GM19240 (cell line): ENCODE measurements at regions not wholly inside any gene's neighbourhood (a gene's known extent, or its start where the extent isn't known, plus 50 kb on each side); places are given as distances from the start of the nearest gene placed in this dataset.
"Not testable (repeated sequence)": the region's sequence is repeated elsewhere in the genome, so short reads cannot be mapped to it uniquely, and the experiment has no call there.

ENCODE experiments used
- DNase-seq: peaks from one replicate; pipeline ENCODE4 v3.0.0; 2011; ENCODE audit warnings: low spot score; ENCODE audit not compliant: insufficient read length

DNA sequence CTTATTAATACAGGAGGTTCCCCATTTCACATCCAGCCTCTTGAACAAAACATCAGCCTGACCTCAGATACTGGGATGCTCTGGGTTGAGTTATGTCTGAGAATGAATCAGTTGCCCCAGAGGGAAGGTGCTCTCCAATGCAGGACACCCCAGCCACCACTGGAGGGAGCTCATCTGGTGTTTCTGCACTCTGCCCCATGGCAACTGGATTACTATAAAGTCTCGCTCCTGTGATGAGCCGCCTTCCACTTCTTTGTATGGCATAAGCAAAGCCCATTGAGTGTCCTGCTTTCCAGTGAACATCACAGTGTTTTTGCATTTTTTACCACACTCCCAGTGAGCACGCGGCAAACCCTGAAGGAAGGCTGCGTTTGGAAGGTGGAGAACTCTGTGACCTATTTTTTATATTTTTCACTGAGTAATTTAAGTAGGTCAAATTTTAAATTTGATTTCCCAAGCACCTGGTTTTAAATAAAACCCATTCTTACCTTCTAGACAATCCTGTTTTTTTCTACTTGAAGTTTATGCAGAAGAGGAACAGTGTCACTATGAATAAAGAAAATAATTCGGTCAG lies 176.9 kb upstream of the WWC1 start:
- peak; percentile 30 for DNase-seq

DNA sequence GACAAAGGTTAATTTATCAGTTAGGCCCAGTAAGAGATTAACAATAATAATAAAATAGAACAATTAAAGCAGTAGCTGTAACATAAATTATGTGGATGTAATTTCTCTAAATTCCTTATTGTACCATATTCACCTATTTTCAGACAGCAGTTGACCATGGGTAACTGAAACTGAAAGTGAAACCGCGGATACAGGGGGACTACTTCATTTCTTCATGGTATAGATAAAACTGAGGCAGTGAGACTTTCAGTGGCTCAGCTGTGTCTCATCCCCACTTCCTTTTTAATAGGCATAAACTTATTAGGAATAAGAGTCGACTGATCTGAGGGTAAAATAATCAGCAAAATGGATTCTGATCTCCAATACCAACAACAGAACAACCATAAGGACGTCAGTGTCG lies 174.0 kb upstream of the WWC1 start:
- no peak for DNase-seq

DNA sequence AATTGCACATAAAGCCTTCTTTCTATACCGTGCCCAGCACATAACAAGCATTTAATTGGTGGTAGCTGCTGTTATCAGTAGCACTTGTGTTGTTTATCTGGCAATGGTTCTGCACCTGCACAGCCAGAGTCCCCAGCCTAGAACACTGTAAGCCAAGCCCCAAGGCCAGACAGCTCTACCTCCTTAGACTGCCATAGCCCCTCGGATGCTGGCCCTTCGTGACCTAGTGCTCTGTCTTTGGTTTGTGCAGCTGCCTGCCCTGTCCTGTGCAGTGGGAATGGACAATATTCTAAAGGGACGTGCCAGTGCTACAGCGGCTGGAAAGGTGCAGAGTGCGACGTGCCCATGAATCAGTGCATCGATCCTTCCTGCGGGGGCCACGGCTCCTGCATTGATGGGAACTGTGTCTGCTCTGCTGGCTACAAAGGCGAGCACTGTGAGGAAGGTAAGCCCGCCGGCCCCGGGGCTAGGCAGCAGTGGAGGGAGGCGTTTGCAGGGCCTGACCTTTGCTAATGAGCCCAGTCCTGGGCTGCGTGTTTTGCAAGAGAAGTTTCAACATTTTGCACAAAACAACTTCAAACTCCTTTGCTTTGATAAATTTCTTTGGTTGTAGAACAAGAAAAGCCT lies 173.3 kb upstream of the WWC1 start:
- no peak for DNase-seq

DNA sequence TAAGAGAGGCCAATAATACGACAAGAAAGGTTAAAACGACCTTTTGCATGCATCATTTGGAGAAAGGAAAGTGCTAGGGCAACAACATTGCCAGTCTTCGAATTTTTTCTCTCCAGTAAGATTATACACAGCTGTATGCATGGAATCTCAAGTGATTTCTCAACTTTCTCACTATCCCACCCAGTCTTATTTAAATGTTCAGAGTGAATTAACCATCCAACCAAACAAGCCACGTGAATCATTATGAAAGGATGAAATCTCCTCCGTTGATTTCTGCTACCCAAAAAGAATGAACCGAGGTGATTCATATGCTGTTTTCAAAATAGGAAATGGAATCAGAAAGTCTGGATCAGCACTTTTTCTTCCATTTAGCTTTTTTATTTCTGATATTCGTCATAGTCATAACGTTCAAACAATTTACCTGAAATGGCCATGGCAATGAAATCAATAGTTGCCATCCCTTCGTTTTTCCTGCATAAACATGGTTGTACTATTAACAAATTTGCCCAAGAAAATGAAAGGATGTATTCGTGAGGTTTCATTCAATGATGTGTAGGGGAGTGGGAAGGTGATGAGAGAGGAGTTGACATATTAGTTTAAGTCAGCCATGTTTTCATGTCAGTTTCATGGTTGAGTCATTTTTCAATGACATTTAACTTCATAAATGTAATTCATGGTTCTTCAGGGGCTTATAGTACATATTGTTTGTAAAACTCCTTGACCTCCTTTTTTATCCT lies 170.9 kb upstream of the WWC1 start:
- DNase-seq: no peak

DNA sequence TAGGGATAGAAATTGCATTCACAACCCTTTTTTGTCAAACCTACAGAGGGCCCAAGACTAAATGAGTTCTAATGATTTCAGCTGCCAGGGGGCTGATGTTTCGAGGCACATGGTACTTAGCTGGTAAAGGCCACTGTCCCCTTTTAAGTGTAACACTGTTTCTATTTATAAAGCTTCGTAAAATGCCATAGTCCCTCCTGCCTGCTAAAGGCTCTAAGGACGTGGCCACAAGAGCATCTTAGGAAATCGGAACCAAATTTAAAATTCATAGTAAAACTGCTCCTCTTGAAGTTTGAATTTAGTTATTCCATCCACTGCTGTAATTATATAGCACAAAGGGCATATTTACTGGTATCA lies 170.3 kb upstream of the WWC1 start:
- DNase-seq: no peak

DNA sequence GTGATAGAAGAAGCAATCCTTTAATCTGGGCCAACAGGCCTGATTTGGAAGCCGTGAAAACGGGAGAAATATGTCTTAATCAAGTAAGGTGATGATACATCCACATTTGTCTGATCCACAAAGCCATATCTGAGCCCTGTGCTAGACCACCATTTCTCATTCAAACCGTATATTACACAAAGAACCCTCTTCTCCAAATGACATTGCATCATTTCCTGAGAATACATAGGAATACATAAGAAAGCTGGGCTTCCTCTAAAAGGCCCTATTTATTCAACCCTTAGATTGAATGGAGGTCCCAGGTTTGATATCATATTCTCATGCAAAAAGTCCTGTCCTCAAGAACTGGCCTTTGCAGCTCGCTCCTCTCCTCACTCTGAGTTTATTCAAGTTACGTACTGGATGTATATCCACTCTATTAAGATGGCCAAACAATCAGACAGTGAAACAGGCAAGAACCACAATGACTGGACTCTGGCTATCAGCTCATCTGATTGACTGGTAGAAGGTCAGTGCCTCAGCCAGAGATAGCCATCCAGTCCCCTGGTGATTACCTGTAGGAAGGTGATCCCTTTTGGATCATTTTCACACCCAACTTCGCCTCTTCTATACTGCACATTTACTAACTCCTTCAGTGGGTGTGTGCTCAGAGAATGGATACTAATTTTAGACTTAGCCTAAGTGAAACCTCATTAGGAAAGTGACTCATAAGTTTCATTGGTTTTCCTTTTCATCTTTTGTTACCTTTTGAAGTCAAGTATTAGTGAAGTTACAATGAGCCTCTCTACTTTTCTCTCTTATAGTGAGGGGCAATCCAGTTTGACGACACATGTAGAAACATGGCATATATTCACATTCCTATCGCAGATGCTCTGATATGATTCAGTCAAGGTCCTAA lies 167.6 kb upstream of the WWC1 start:
- DNase-seq: no peak

DNA sequence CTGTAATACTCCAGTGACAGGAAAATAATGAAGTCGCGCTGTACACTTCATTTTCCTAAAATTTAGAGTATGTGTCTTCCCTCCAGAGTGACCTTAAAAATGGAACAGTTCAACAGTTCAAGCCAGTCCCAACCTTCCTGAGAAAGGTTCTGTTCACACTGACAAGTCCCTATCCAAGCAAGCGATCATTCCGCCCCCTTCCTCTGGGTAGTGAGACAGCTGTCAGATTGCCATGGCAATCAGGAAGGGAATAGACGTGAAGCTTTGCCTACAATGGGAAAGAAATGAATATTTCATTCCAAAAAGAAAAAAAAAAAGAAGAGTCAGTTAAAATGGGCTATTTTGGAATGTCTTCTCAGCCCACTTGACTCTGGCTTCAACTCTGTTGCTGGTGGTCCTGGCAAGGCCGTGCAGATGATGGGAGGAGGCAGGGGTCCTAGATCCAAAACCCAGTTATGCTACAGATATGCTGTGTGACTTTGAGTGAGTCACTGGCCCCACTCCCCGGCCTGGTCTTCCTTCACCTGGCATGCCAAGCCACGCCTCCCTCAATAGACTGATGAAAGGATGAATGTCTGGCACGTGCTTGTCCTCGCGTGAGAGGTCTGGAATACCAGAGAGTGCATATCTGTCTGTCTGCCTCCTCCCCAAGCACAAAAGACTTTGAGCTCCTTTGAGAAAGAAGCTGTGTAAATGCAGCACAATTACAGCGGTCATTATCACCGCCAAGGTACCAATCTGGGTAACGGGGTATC lies 165.8 kb upstream of the WWC1 start:
- no peak for DNase-seq

DNA sequence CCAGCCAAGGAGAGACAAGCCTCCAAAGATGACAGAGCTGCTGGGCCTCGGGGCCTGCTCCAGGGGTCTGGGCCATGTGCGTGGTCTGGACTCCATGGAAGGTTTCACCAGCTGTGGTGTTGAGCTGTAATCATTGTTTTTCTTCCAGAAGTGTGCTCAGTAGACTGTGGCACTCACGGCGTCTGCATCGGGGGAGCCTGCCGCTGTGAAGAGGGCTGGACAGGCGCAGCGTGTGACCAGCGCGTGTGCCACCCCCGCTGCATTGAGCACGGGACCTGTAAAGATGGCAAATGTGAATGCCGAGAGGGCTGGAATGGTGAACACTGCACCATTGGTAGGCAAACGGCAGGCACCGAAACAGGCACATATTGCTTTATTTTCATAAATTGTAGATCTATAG lies 164.8 kb upstream of the WWC1 start:
- no peak for DNase-seq

DNA sequence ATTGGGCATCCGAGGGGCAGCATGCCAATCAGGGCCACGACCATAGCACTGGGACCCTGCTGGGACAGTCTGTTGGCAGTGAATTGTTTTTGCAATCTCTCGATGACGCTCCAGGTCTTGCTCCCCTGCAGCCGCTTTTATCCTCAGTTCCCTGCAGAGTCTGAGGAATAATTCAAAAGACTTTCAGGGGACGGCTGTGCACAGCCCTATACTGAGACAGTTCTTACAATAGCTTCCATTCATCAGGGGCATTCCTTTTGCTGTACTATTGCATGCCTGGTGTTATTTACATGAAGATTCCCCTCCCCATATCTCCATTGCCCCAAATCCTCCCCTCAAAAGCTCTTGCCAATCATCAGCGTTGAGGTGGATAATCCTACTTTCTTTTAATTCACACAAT lies 163.3 kb upstream of the WWC1 start:
- no peak for DNase-seq

DNA sequence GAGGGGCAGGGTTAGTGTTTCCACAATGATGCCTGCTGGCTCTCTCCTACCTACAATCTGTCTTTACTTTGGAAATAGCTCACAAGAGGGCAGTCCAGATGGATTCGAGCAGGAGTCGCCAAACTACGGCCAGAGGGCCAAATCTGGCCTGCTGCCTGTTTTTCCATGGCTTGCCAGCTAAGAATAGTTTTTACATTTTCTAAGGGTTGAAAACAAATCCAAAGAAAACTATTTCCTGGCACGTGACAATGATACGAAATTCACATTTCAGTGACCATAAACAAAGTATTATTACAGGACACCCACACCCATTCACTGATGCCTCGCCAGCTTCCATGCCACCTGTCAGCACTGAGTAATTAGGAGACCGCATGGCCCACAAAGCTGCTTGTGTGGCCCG lies 162.9 kb upstream of the WWC1 start:
- no peak for DNase-seq

DNA sequence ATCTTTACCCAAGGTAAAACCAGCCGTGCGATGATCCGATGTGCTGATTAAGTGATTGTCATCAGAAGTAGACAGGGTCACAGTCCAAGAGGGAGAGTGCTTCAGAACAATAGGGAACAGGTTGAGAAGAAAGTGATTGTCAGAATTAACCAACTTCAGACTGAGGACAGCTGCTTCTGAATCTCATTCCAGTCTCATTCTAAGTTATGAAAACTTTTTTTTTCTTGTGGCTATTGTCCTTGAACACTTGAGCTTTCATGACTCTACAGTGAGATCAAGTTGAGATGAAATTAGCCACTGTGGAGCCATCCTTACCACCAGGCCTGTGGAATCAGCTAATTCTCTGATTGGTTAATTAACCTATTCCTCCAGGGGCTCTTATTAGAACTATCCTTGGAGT lies 159.9 kb upstream of the WWC1 start:
- DNase-seq: no peak

DNA sequence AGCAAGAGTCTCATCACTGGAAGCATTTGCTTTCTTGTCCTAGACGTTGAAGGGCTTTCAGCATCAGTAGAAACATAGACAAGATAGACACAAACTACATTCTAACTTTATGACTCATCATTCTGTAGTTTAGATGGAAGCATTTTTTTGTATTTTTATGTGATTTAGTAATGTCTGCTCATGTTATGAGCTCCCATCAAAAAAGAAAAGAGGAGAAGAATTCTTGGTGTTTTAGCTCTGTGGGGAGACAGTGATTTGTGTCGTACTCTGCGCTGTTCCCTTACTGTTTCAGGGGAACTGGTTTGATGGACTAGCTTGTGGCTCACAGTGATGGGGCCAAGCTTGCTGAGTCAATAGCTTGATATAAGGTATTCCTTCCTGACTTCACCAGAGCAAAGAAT lies 159.2 kb upstream of the WWC1 start:
- DNase-seq: no peak

DNA sequence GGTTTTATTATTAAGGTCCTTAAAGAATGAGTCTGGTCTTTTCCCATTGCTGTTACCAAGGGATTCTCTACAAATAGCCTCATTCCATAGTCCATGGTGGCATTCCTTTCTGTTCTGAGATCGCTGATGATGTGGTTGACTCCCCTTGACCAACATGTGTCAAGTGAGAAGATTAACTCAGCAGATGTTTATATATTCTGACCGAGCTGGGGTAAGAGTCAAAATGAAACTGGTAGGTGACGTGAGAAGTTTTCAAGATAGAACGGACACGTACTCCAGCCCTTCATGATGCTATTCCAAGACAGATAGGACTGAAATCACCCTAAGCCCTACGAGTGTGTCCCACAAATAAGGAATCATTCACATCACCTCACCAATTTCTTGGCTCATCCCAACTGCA lies 155.5 kb upstream of the WWC1 start:
- DNase-seq: peak; percentile 32

DNA sequence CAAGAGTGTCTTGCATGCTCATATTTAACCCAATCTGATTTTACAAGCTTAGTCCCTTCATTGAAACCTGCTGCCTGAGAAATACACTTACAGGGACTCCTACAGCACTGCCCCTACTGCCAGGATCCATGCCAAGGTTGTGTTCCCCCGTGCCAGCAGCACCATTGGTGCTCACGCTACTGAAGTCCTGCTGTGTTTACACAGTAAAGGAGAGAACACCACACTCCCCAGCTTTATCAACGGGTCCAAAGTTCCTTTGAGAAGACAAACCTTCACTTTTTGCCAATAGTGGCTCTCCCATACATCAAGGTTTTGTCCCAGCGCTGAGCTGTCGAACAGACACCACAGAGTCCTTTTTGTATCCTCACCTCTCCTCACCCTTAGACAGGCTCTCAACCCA lies 155.1 kb upstream of the WWC1 start:
- DNase-seq: no peak

DNA sequence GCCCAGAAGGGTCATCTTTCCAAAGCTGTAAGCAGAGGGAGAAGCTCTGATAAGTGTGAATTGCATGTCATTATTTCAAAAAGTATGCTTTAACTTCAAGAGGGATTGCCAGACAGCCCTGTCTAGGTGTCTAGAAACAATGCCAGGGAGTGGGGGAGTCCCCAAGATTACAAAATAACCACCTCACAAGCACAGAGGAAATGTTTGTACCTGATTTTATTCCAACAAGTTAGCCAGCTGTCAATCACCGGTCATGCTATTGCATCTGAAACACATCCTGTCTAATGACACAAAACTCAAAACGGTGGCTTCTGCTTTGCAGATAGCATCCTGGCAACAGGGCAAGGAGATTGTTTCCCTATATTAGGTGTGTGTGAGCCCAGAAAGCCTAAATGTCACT lies 154.2 kb upstream of the WWC1 start:
- no peak for DNase-seq

DNA sequence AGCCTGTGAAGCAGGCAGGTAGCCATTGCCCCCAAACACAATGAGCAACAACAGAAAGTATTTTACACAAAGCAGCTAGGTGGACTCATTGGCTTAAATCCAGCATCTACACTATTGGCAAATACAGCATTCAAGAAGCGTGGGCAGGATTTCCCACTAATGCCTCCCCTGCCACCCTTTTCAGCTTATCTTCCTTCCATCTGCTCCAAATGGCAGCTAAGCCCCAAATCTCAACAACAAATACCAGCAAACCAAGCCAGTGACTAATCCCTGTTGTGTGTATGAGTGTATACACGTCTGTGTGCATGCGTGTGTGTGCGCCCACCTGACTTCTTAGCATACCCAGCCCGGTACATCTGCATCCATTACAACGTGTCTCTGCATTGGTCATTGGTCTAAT lies 151.2 kb upstream of the WWC1 start:
- DNase-seq: no peak

DNA sequence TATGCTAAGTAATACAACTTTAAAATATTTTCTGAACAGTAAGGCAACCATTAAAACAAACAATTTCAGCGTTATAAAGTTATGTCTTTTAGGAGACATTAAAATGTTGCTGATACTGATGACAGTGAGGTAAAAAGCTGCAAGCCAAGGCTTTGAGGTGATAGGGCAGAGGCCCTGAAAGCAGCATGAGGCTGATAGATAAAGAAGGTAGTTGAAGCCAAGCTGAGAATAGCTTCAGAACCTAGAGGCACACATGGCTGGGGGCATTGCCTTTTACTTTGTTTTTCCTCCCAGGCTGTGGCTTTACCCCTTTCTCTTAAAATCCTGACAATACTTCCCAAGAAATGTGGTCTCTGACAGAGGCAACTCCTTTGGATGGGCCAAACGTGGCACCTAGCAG lies 149.0 kb upstream of the WWC1 start:
- DNase-seq: no peak

DNA sequence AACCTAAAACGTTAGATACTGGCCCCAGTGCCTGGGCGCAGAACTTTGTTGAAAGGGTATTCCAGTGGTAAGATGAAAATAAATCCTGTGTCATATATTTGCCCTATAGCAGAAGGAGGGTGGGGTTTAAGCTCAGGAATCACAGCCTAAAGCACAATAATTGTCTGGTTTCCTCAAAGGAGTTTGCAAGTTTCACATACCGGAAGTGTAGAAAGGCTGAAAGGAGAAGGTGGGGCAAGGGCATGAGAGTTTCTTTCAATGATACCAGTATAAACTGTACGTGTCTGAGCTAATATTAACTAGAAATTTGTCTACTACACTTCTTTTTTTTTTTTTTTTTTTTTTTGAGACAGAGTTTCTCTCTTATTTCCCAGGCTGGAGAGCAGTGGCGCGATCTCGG lies 147.9 kb upstream of the WWC1 start:
- not testable (repeated sequence) for DNase-seq

DNA sequence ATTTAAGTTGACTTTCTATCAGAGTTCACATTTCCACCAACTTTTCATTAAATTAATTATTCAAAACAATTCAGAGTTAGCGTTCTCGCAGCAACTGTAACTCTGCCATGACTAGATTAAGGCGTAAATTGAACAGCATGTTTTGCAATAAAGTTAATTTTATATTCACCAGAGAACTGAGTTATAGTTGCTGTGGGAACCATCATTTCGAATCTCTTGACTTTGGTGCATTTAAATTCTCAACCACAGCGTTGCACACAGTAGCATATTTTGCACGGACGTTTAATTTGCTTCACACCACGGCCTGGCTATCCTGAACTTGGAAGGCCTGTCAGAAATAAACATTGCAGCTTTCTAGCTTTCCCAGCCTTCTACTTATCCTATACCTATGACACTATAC lies 144.3 kb upstream of the WWC1 start:
- no peak for DNase-seq

DNA sequence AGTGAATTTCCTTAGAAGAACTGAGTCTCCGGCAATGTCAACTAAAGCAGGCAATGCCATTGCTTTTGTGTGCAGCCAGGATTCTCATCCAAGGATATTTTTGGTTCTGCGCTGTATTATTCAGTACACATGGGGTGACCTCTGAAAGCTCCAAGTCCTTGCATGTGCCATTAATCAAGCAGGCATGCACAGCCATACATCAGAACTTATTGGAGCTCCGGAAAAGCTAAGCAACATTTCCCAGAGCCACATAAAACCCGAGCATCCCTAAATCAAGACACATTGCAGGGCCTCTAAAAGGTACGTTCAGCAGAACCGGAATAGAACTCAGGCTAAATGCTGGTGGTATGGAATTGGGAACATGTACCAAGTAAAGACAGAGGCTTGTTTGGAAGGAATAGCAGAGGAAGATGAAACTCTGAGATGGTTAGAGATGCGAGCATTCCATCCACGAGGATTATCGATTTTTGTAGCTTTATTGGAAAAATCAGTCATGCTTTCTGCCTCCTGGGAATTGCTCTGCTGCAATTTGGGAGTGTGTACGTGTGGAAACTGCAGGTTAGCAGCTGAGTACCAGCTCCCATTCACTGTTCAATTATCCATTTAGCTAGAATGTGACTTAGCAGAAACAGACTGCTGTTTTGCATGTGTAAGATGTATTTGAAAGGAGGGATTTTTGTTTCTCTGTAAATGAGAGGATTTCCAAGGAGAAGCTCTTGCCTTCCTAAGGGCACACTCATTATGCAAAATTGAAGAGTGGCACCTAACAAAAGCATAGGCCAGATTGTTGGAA lies 143.7 kb upstream of the WWC1 start:
- no peak for DNase-seq

DNA sequence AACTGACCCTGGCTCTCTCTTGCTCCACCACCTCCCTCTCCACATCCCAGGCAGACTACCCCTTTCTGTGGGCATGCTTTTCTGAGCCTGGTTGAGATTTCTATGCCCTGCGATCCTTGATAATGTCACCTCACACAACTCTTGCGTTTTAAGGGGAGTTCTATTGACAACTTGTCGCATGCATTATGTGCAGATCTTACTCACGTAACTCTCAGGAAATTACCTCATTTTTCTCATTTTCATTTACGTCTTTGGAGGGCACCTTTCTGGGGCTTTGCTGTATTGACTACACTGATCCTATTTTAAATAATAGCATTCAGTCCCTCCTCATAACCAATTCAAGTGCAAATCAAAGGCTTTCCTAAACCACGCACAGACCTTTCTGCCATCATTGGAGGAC lies 140.4 kb upstream of the WWC1 start:
- DNase-seq: no peak
